CD4-positive, alpha-beta memory T cell (primary cell): ENCODE measurements at regions not wholly inside any gene's neighbourhood (a gene's known extent, or its start where the extent isn't known, plus 50 kb on each side); places are given as distances from the start of the nearest gene placed in this dataset.

Experiments used
- CTCF ChIA-PET: fragments of 350-600 bp; sonication (Branson Sonifier 250); formaldehyde crosslinking; loops from one replicate; lab custom pipeline; 2021; ENCODE audit warnings: inconsistent platforms; ENCODE audit not compliant: partially characterized antibody; lab: Charles Lee
- POLR2A ChIA-PET: fragments of 350-600 bp; sonication (Branson Sonifier 250); formaldehyde crosslinking; loops from one replicate; lab custom pipeline; 2021; ENCODE audit not compliant: partially characterized antibody; lab: Charles Lee
- DNase-seq, 5 donors: peaks; one replicate each; pipeline versions ENCODE4 v3.0.0 to v3.0.0-alpha.2; 2020 to 2022; ENCODE audit warnings: mixed read lengths in 1 of 5
- H3K27ac ChIP-seq: one replicate; pipeline ENCODE4 v1.7.0; 2013; ENCODE audit warnings: low read depth, low read length
- H3K27me3 ChIP-seq: 2 replicates; pipeline ENCODE4 v1.7.0; 2013; ENCODE audit warnings: mild to moderate bottlenecking, low read length, moderate library complexity; ENCODE audit not compliant: insufficient read depth
- H3K36me3 ChIP-seq: 2 replicates; pipeline ENCODE4 v1.7.0; 2013; ENCODE audit warnings: mild to moderate bottlenecking, low read length, moderate library complexity; ENCODE audit not compliant: insufficient read depth
- H3K4me1 ChIP-seq: 2 replicates; pipeline ENCODE4 v1.7.0; 2013; ENCODE audit warnings: mild to moderate bottlenecking, low read length, moderate library complexity; ENCODE audit not compliant: insufficient read depth
- H3K4me3 ChIP-seq, 2 donors: one replicate each; pipeline ENCODE4 v1.7.0; 2013; ENCODE audit warnings: low read length in 2 of 2, mild to moderate bottlenecking in 1 of 2
- H3K9me3 ChIP-seq, 2 donors: one replicate each; pipeline ENCODE4 v1.7.0; 2013; ENCODE audit warnings: low read length in 2 of 2, control low read depth in 1 of 2; ENCODE audit not compliant: control insufficient read depth in 1 of 2
- H3K27ac Mint-ChIP-seq, 7 donors: one replicate each; pipeline ENCODE4 v1.8.0; 2020 to 2021; ENCODE audit warnings: mixed read lengths in 7 of 7, mild to moderate bottlenecking in 6 of 7, inconsistent platforms in 3 of 7, moderate library complexity in 3 of 7
- H3K27me3 Mint-ChIP-seq, 2 donors: one replicate each; pipeline ENCODE4 v1.8.0; 2020 to 2021; ENCODE audit warnings: mixed read lengths in 2 of 2
- H3K36me3 Mint-ChIP-seq, 2 donors: one replicate each; pipeline ENCODE4 v1.8.0; 2020 to 2021; ENCODE audit warnings: mixed read lengths in 2 of 2, inconsistent platforms in 1 of 2, mild to moderate bottlenecking in 1 of 2
- H3K4me1 Mint-ChIP-seq, 4 donors: one replicate each; pipeline ENCODE4 v1.8.0; 2020 to 2021; ENCODE audit warnings: mixed read lengths in 4 of 4, mild to moderate bottlenecking in 1 of 4
- H3K4me3 Mint-ChIP-seq, 8 donors: one replicate each; pipeline ENCODE4 v1.8.0; 2020 to 2021; ENCODE audit warnings: mixed read lengths in 8 of 8, mild to moderate bottlenecking in 7 of 8, moderate library complexity in 6 of 8, inconsistent platforms in 3 of 8
- H3K9me3 Mint-ChIP-seq, 8 donors: one replicate each; pipeline ENCODE4 v1.8.0; 2020 to 2021; ENCODE audit warnings: mixed read lengths in 8 of 8, mild to moderate bottlenecking in 5 of 8, inconsistent platforms in 3 of 8, moderate library complexity in 1 of 8
- intact Hi-C: fragments of 100-400 bp; cut with micrococcal nuclease; formaldehyde crosslinking; loops from one replicate; pipeline ENCODE4 v1.15.1; 2023

DNA sequence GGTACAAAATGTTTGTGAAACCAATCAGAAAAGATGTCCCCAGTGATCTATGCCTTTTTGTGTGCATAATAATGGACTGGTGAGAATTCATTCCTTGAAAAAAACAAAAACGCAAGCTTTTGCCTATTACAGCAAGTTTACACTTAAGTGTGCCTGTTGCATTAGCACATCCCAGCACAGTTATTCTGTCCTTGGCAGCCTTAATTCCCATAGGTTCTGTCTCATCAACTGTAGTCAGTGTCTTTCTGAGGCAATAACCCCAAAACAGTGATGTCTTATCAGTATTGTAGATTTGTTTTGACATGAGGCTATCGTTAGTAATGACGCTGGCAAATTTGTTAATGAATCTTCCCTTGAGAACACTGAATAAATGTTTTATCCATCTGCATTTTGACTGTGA, 109.9 kb upstream of the KCTD3 start:
- no peaks in the 10 kb centered on the region for H3K36me3 ChIP-seq
- CTCF ChIA-PET = no interaction called here

DNA sequence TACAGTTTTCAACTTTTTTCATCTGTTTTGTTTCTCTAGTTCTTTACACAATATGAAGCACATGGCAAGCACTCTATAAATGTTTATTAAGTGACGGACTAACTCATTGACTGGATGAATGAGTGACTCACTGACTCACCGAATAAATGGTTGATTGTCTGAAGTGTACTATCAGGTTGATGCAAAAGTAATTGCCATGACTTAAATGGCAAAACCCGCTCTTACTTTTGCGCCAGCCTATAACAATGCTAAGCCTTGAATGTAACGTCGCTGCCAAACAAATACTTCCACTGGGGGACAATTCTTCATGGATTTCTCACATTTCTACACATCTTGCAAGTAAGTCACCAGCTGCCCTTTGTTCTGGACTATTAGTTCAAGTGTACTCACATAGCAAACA, 109.0 kb upstream of the KCTD3 start:
- Mint-ChIP-seq H3K9me3 (peaks cover 0 to 4% (median under 1%) of the 10 kb centered on the region in 8 donors), H3K36me3 (no peaks in the 10 kb centered on the region), H3K4me1 (no peaks in the 10 kb centered on the region), H3K4me3 (no peak overlapping the region), H3K27ac (no peak overlapping the region), H3K27me3 (peaks cover 0 to 2% of the 10 kb centered on the region in 2 donors)
- H3K36me3 ChIP-seq = no peaks in the 10 kb centered on the region
- no peaks in the 10 kb centered on the region for H3K9me3 ChIP-seq
- POLR2A ChIA-PET = no interaction called here
- DNase-seq = no peak
- no peaks in the 10 kb centered on the region for H3K4me1 ChIP-seq
- H3K4me3 ChIP-seq = no peak overlapping the region
- intact Hi-C loops = no loop called here
- no peaks in the 10 kb centered on the region for H3K27me3 ChIP-seq
- CTCF ChIA-PET = no interaction called here
- H3K27ac ChIP-seq = no peak overlapping the region

More for the DNA sequence above, 109.9 kb upstream of the KCTD3 start:
- H3K4me3 Mint-ChIP-seq = no peak overlapping the region
- POLR2A ChIA-PET = no interaction called here
- intact Hi-C loops = no loop called here
- H3K27me3 Mint-ChIP-seq = no peaks in the 10 kb centered on the region
- H3K4me3 ChIP-seq = no peak overlapping the region
- H3K27me3 ChIP-seq = no peaks in the 10 kb centered on the region
- peaks cover 0 to 2% (median 0%) of the 10 kb centered on the region in 8 donors for H3K9me3 Mint-ChIP-seq
- DNase-seq = no peak
- H3K4me1 Mint-ChIP-seq = no peaks in the 10 kb centered on the region
- no peaks in the 10 kb centered on the region for H3K9me3 ChIP-seq
- H3K27ac Mint-ChIP-seq = no peak overlapping the region
- no peak overlapping the region for H3K27ac ChIP-seq
- H3K4me1 ChIP-seq = no peaks in the 10 kb centered on the region
- no peaks in the 10 kb centered on the region for H3K36me3 Mint-ChIP-seq

- H3K27me3 ChIP-seq = no peaks in the 10 kb centered on the region
- POLR2A ChIA-PET = no interaction called here
- H3K4me1 ChIP-seq = no peaks in the 10 kb centered on the region
- intact Hi-C loops = no loop called here
- Mint-ChIP-seq H3K4me3 (no peak overlapping the region), H3K36me3 (no peaks in the 10 kb centered on the region), H3K4me1 (no peaks in the 10 kb centered on the region), H3K9me3 (peaks cover 0 to 4% (median under 1%) of the 10 kb centered on the region in 8 donors), H3K27me3 (peaks cover 0 to 2% of the 10 kb centered on the region in 2 donors), H3K27ac (no peak overlapping the region)
- CTCF ChIA-PET = no interaction called here
- H3K9me3 ChIP-seq = no peaks in the 10 kb centered on the region
- DNase-seq = no peak
- H3K4me3 ChIP-seq = no peak overlapping the region
- no peaks in the 10 kb centered on the region for H3K36me3 ChIP-seq
- H3K27ac ChIP-seq = no peak overlapping the region
These were observed 108.5 kb upstream of the KCTD3 start for GRCh38 chr1:215458562-215458961.

DNA sequence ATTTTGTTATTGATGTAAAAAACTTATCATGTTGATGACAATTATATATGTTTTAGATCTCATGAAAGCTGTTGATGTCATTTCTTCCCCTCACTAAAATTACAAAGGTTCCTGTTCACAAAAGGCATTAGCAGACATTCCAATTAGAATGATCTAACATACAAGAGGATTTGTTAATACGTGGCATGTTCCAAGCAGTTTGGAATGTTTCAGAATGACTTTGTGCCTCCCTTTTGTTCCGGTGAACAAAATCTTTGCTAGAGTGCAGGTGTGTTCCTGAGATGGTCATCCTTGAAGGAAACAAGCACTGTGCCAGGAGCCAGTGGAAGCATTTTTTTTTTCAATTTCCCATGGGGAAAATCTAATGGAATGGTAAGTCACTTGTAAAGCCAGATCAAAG, 108.0 kb upstream of the KCTD3 start:
- Mint-ChIP-seq H3K27ac (no peak overlapping the region), H3K27me3 (peaks cover 0 to 2% of the 10 kb centered on the region in 2 donors), H3K9me3 (peaks cover 0 to 4% (median under 1%) of the 10 kb centered on the region in 8 donors), H3K4me1 (no peaks in the 10 kb centered on the region), H3K36me3 (no peaks in the 10 kb centered on the region), H3K4me3 (no peak overlapping the region)
- DNase-seq = no peak
- intact Hi-C loops = no loop called here
- ChIA-PET POLR2A (no interaction called here), CTCF (no interaction called here)
- no peaks in the 10 kb centered on the region for H3K4me1 ChIP-seq
- no peaks in the 10 kb centered on the region for H3K27me3 ChIP-seq
- H3K9me3 ChIP-seq = no peaks in the 10 kb centered on the region
- H3K4me3 ChIP-seq = no peak overlapping the region
- no peak overlapping the region for H3K27ac ChIP-seq
- no peaks in the 10 kb centered on the region for H3K36me3 ChIP-seq

GRCh38 chr1:215466361-215466760, 100.7 kb upstream of the KCTD3 start:
- Histone ChIP-seq H3K27me3 (no peaks in the 10 kb centered on the region), H3K4me3 (no peak overlapping the region), H3K9me3 (no peaks in the 10 kb centered on the region), H3K4me1 (no peaks in the 10 kb centered on the region), H3K36me3 (no peaks in the 10 kb centered on the region), H3K27ac (no peak overlapping the region)
- H3K36me3 Mint-ChIP-seq = no peaks in the 10 kb centered on the region
- DNase-seq = no peak
- H3K27me3 Mint-ChIP-seq = peaks cover 0 to 2% of the 10 kb centered on the region in 2 donors
- H3K9me3 Mint-ChIP-seq = peaks cover 0 to 4% (median under 1%) of the 10 kb centered on the region in 8 donors
- no peaks in the 10 kb centered on the region for H3K4me1 Mint-ChIP-seq
- ChIA-PET CTCF (no interaction called here), POLR2A (no interaction called here)
- intact Hi-C loops = no loop called here
- no peak overlapping the region for H3K27ac Mint-ChIP-seq
- no peak overlapping the region for H3K4me3 Mint-ChIP-seq

DNA sequence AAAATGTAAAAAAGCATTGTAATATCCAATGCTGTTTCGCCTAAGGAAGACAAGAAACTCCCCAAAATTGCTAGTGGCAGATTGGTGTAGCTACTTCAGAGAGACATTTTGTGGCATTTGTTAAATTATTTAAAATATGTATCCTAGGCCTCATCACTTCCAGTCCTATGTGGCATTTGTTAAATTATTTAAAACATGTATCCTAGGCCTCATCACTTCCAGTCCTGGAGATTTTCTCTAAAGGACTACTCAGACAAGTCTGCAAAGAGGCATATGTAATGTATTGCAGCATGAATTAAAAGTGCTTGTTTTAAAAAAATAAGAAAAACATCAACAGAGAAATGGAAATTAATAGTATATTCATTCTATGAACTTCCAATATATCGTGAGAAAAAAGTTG, 95.6 kb upstream of the KCTD3 start:
- no peak overlapping the region for H3K4me3 Mint-ChIP-seq
- ChIA-PET CTCF (no interaction called here), POLR2A (no interaction called here)
- H3K4me1 Mint-ChIP-seq = no peaks in the 10 kb centered on the region
- H3K9me3 Mint-ChIP-seq = peaks cover 0 to 7% (median 3%) of the 10 kb centered on the region in 8 donors
- H3K27me3 Mint-ChIP-seq = no peaks in the 10 kb centered on the region
- no peak overlapping the region for H3K4me3 ChIP-seq
- H3K36me3 ChIP-seq = no peaks in the 10 kb centered on the region
- no peaks in the 10 kb centered on the region for H3K36me3 Mint-ChIP-seq
- no peak overlapping the region for H3K27ac Mint-ChIP-seq
- no peaks in the 10 kb centered on the region for H3K9me3 ChIP-seq
- DNase-seq = no peak
- H3K4me1 ChIP-seq = no peaks in the 10 kb centered on the region
- no peaks in the 10 kb centered on the region for H3K27me3 ChIP-seq
- H3K27ac ChIP-seq = no peak overlapping the region
- intact Hi-C loops = no loop called here

- Histone ChIP-seq H3K4me1 (no peaks in the 10 kb centered on the region), H3K36me3 (no peaks in the 10 kb centered on the region), H3K27me3 (no peaks in the 10 kb centered on the region), H3K4me3 (no peak overlapping the region), H3K9me3 (no peaks in the 10 kb centered on the region), H3K27ac (no peak overlapping the region)
- DNase-seq = no peak
- Mint-ChIP-seq H3K9me3 (peaks cover 0 to 11% (median 4%) of the 10 kb centered on the region in 8 donors), H3K4me1 (no peaks in the 10 kb centered on the region), H3K36me3 (no peaks in the 10 kb centered on the region), H3K4me3 (no peak overlapping the region), H3K27ac (no peak overlapping the region), H3K27me3 (no peaks in the 10 kb centered on the region)
- POLR2A ChIA-PET = no interaction called here
- CTCF ChIA-PET = no interaction called here
- intact Hi-C loops = no loop called here
These were observed 94.4 kb upstream of the KCTD3 start for GRCh38 chr1:215472723-215473122.

DNA sequence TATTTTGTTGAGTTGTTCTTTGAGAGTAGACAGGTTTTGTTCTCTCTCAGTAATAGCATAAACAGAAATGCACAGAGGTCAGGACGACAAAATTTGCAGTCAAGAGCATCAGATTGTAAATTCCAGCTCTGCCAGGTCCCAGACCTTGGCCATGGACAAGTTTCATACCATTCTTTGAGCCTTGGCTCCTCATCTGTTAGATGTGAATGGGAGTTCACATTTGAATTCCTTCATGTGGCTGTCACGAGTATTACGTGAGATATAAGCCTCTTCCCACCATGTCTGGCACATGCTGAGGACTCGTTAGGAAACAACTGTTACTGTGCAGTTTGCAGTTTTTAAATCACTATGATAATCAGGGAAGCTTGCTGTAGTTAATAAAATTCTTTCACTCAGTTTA, 93.2 kb upstream of the KCTD3 start:
- POLR2A ChIA-PET = no interaction called here

More for the DNA sequence above, 93.2 kb upstream of the KCTD3 start:
- Histone ChIP-seq H3K4me1 (no peaks in the 10 kb centered on the region), H3K27me3 (no peaks in the 10 kb centered on the region), H3K4me3 (no peak overlapping the region), H3K27ac (no peak overlapping the region), H3K36me3 (no peaks in the 10 kb centered on the region), H3K9me3 (no peaks in the 10 kb centered on the region)
- H3K4me3 Mint-ChIP-seq = no peak overlapping the region
- H3K27ac Mint-ChIP-seq = no peak overlapping the region
- H3K9me3 Mint-ChIP-seq = peaks cover 0 to 23% (median 10%) of the 10 kb centered on the region in 8 donors
- no peaks in the 10 kb centered on the region for H3K4me1 Mint-ChIP-seq
- DNase-seq = no peak
- H3K36me3 Mint-ChIP-seq = no peaks in the 10 kb centered on the region
- no peaks in the 10 kb centered on the region for H3K27me3 Mint-ChIP-seq
- intact Hi-C loops = no loop called here
- CTCF ChIA-PET = no interaction called here
